ENCODE measurements at regions not wholly inside any gene's neighbourhood (a gene's known extent, or its start where the extent isn't known, plus 50 kb on each side); places are given as distances from the start of the nearest gene placed in this dataset.
"Not testable (repeated sequence)": the region's sequence is repeated elsewhere in the genome, so short reads cannot be mapped to it uniquely, and the experiment has no call there.

GRCh38 chr4:3948210-3948609, 182.0 kb downstream of the ADRA2C start:
- TF ChIP-seq SUZ12 (IDR thresholded peaks at IDR 0.05; ENCODE audit: extremely low read depth, insufficient read depth, insufficient read length); ZNF274 (IDR thresholded peaks at IDR 0.05; ENCODE audit: low read depth, low read length); YY1 (IDR thresholded peaks at IDR 0.05; ENCODE audit: insufficient read depth, insufficient read length): not testable (repeated sequence)

All from NT2/D1 (cell line).